CD14-positive monocyte (primary cell): ENCODE measurements at regions not wholly inside any gene's neighbourhood (a gene's known extent, or its start where the extent isn't known, plus 50 kb on each side); places are given as distances from the start of the nearest gene placed in this dataset.

Source experiments
- DNase-seq, 3 donors: peaks; one replicate each; pipeline ENCODE4 v3.0.0-alpha.2; 2011 to 2022
- H2AFZ ChIP-seq: 2 replicates; pipeline ENCODE4 v1.6.0; 2012; ENCODE audit warnings: mild to moderate bottlenecking, low read depth, low read length, inconsistent platforms; ENCODE audit not compliant: insufficient read depth, poor library complexity, severe bottlenecking
- H3K27ac ChIP-seq, 2 donors: 1 replicate in 1 of 2; 2 replicates in 1 of 2; pipeline ENCODE4 v1.5.1; 2012 to 2013; ENCODE audit warnings: low read length in 2 of 2, control low read depth in 1 of 2, inconsistent platforms in 1 of 2, low read depth in 1 of 2, mild to moderate bottlenecking in 1 of 2
- H3K27me3 ChIP-seq, 2 donors: one replicate each; pipeline versions ENCODE4 v1.6.0 to v1.6.1; 2011 to 2013; ENCODE audit warnings: low read length in 2 of 2; ENCODE audit not compliant: control insufficient read depth in 2 of 2, insufficient read depth in 2 of 2
- H3K36me3 ChIP-seq, 2 donors: replicated peaks in 1 of 2; 1 replicate in 1 of 2; 2 replicates in 1 of 2; pipeline versions ENCODE4 v1.5.1 to v1.6.1; 2012 to 2013; ENCODE audit warnings: low read length in 2 of 2, control low read depth in 1 of 2, inconsistent platforms in 1 of 2, mild to moderate bottlenecking in 1 of 2; ENCODE audit not compliant: insufficient read depth in 2 of 2, control insufficient read depth in 1 of 2
- H3K4me1 ChIP-seq, 2 donors: 1 replicate in 1 of 2; 2 replicates in 1 of 2; pipeline versions ENCODE4 v1.5.1 to v1.6.1; 2012 to 2013; ENCODE audit warnings: low read length in 2 of 2, control low read depth in 1 of 2, inconsistent platforms in 1 of 2, mild to moderate bottlenecking in 1 of 2, moderate library complexity in 1 of 2; ENCODE audit not compliant: insufficient read depth in 2 of 2, control insufficient read depth in 1 of 2
- H3K4me2 ChIP-seq: replicated peaks from 2 replicates; pipeline ENCODE3; 2012; ENCODE audit warnings: low read length, moderate library complexity, mild to moderate bottlenecking; ENCODE audit not compliant: poor library complexity, severe bottlenecking; ENCODE audit errors: extremely low read depth
- H3K4me3 ChIP-seq, 3 experiments: fragments of 200-600 bp in 1 of 3; sonication (generic) in 1 of 3; replicated peaks in 1 of 3; 1 replicate in 2 of 3; 2 replicates in 1 of 3; pipeline ENCODE4 v1.5.1; 2011 to 2013; ENCODE audit warnings: low read length in 3 of 3, mild to moderate bottlenecking in 3 of 3, control low read depth in 2 of 3, low read depth in 2 of 3, inconsistent platforms in 1 of 3, moderate library complexity in 1 of 3
- H3K79me2 ChIP-seq: 2 replicates; pipeline ENCODE4 v1.6.0; 2012; ENCODE audit warnings: mild to moderate bottlenecking, control low read depth, inconsistent platforms, low read length, moderate library complexity; ENCODE audit not compliant: insufficient read depth
- H3K9ac ChIP-seq: 2 replicates; pipeline ENCODE4 v1.6.0; 2017; ENCODE audit warnings: low read length, mild to moderate bottlenecking; ENCODE audit not compliant: insufficient read depth, poor library complexity, severe bottlenecking
- H3K9me3 ChIP-seq, 2 donors: replicated peaks in 1 of 2; 1 replicate in 1 of 2; 2 replicates in 1 of 2; pipeline versions ENCODE4 v1.5.1 to v1.6.1; 2012 to 2013; ENCODE audit warnings: low read length in 2 of 2, control low read depth in 1 of 2; ENCODE audit not compliant: control insufficient read depth in 1 of 2, insufficient read depth in 1 of 2
- H4K20me1 ChIP-seq: 2 replicates; pipeline ENCODE4 v1.6.0; 2012; ENCODE audit warnings: mild to moderate bottlenecking, low read length, control low read depth, moderate library complexity; ENCODE audit not compliant: insufficient read depth
- H3K27ac Mint-ChIP-seq, 7 donors: one replicate each; pipeline ENCODE4 v1.8.0; 2020; ENCODE audit warnings: mild to moderate bottlenecking in 7 of 7, mixed read lengths in 7 of 7, moderate library complexity in 6 of 7, inconsistent platforms in 2 of 7
- H3K27me3 Mint-ChIP-seq, 3 donors: one replicate each; pipeline ENCODE4 v1.8.0; 2021 to 2022; ENCODE audit warnings: low read depth in 3 of 3, mild to moderate bottlenecking in 3 of 3, mixed read lengths in 3 of 3, moderate library complexity in 3 of 3, inconsistent platforms in 1 of 3
- H3K36me3 Mint-ChIP-seq, 2 donors: one replicate each; pipeline ENCODE4 v1.8.0; 2020; ENCODE audit warnings: mixed read lengths in 2 of 2, inconsistent platforms in 1 of 2, mild to moderate bottlenecking in 1 of 2
- H3K4me1 Mint-ChIP-seq: one replicate; pipeline ENCODE4 v1.8.0; 2020; ENCODE audit warnings: mild to moderate bottlenecking, mixed read lengths
- H3K4me3 Mint-ChIP-seq, 2 donors: one replicate each; pipeline ENCODE4 v1.8.0; 2020; ENCODE audit warnings: mild to moderate bottlenecking in 2 of 2, mixed read lengths in 2 of 2, moderate library complexity in 1 of 2
- H3K9me3 Mint-ChIP-seq, 7 donors: one replicate each; pipeline ENCODE4 v1.8.0; 2020 to 2022; ENCODE audit warnings: mixed read lengths in 7 of 7, mild to moderate bottlenecking in 6 of 7, moderate library complexity in 6 of 7, inconsistent platforms in 2 of 7
- WGBS: methylation state at CpG from one replicate; pipeline ENCODE4 v1.1.5; 2013; ENCODE audit warnings: missing lambda C conversion rate; ENCODE audit not compliant: insufficient coverage; 5-methylcytosine and 5-hydroxymethylcytosine counted together
- intact Hi-C, 2 donors: fragments of 100-400 bp; cut with micrococcal nuclease; formaldehyde crosslinking; loops; one replicate each; pipeline versions ENCODE4 v1.15.0 to v1.15.1; 2023
- TF ChIP-seq, protein P1 (sequence below): fragments of 200-600 bp; IDR thresholded peaks from one replicate; pipeline ENCODE4 v1.8.0; 2022; ENCODE audit warnings: antibody characterized with exemption, mild to moderate bottlenecking

DNA sequence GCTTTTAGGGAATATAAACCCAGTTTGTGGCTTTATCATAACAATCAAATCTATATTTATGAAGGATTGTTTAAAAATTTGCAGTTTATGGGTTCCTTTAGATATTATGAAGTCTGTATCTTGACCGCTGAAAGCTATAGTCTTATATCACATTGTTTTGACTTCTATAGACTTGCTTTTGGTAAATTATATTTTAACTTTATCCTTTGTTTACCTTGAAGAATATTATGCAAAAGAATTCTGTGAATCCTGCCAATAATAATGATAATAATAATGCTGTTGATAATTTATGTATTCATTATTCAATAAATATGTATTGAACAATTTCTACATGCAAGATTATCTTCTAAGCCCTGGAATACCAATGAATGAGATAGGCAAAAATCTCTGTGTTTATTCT, 101.9 kb upstream of the MTPN start:
- H3K9me3 Mint-ChIP-seq = peaks cover 0 to 4% (median 0%) of the 10 kb centered on the region in 7 donors
- Histone ChIP-seq H3K27me3 (no peaks in the 10 kb centered on the region), H4K20me1 (no peaks in the 10 kb centered on the region), H3K9me3 (no peaks in the 10 kb centered on the region), H3K9ac (no peak overlapping the region), H3K4me3 (no peak overlapping the region), H2AFZ (no peak overlapping the region), H3K36me3 (no peaks in the 10 kb centered on the region), H3K79me2 (no peaks in the 10 kb centered on the region), H3K4me1 (no peaks in the 10 kb centered on the region), H3K4me2 (no peak overlapping the region), H3K27ac (no peak overlapping the region)
- no peak overlapping the region for H3K4me3 Mint-ChIP-seq
- no peak for DNase-seq
- H3K27ac Mint-ChIP-seq = no peak overlapping the region
- TF ChIP-seq, protein P1, sequence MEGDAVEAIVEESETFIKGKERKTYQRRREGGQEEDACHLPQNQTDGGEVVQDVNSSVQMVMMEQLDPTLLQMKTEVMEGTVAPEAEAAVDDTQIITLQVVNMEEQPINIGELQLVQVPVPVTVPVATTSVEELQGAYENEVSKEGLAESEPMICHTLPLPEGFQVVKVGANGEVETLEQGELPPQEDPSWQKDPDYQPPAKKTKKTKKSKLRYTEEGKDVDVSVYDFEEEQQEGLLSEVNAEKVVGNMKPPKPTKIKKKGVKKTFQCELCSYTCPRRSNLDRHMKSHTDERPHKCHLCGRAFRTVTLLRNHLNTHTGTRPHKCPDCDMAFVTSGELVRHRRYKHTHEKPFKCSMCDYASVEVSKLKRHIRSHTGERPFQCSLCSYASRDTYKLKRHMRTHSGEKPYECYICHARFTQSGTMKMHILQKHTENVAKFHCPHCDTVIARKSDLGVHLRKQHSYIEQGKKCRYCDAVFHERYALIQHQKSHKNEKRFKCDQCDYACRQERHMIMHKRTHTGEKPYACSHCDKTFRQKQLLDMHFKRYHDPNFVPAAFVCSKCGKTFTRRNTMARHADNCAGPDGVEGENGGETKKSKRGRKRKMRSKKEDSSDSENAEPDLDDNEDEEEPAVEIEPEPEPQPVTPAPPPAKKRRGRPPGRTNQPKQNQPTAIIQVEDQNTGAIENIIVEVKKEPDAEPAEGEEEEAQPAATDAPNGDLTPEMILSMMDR = no peak
- intact Hi-C loops = no loop called here
- WGBS = no CpG with 5 or more reads among the region's 1 CpG
- H3K27me3 Mint-ChIP-seq = peaks cover 1 to 6% (median 1%) of the 10 kb centered on the region in 3 donors
- H3K4me1 Mint-ChIP-seq = no peaks in the 10 kb centered on the region
- no peaks in the 10 kb centered on the region for H3K36me3 Mint-ChIP-seq

DNA sequence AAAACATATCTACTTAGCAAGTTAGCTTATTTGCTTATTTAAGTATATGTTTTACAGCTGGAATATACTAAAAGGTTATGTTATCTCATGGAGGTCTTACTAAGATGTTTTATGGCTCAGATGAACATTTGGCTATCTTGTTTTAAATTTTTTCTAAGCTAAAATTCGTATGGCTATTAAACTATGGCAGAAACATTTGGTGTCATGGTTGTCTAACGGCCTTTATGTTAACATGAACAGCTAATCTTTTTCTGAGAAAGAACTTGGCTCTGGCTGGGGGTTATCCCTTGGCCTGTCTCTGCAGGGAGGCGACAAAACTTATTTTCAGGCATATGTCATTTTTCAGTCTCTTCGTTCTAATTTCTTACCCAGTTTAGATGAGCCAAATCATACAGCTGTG, 101.5 kb upstream of the MTPN start:
- no peaks in the 10 kb centered on the region for H3K36me3 Mint-ChIP-seq
- H3K27ac Mint-ChIP-seq = no peak overlapping the region
- intact Hi-C loops = no loop called here
- Histone ChIP-seq H3K4me1 (no peaks in the 10 kb centered on the region), H3K4me2 (no peak overlapping the region), H3K36me3 (no peaks in the 10 kb centered on the region), H3K9ac (no peak overlapping the region), H3K27ac (no peak overlapping the region), H3K79me2 (no peaks in the 10 kb centered on the region), H3K27me3 (no peaks in the 10 kb centered on the region), H3K4me3 (no peak overlapping the region), H3K9me3 (no peaks in the 10 kb centered on the region), H2AFZ (no peak overlapping the region), H4K20me1 (no peaks in the 10 kb centered on the region)
- TF ChIP-seq, protein P1 = no peak
- H3K4me1 Mint-ChIP-seq = no peaks in the 10 kb centered on the region
- H3K9me3 Mint-ChIP-seq = peaks cover 0 to 4% (median 0%) of the 10 kb centered on the region in 7 donors
- no peak for DNase-seq
- WGBS = 93% methylated on average over 2 of the region's 4 CpGs
- peaks cover 1 to 6% (median 1%) of the 10 kb centered on the region in 3 donors for H3K27me3 Mint-ChIP-seq
- no peak overlapping the region for H3K4me3 Mint-ChIP-seq
